Activated CD4-positive, alpha-beta T cell treated with anti-CD3 and anti-CD28 coated beads for 48 hours (primary cell): ENCODE measurements at regions not wholly inside any gene's neighbourhood (a gene's known extent, or its start where the extent isn't known, plus 50 kb on each side); places are given as distances from the start of the nearest gene placed in this dataset.
"Not testable (repeated sequence)": the region's sequence is repeated elsewhere in the genome, so short reads cannot be mapped to it uniquely, and the experiment has no call there.

ENCODE experiments used
- DNase-seq: peaks from one replicate; pipeline ENCODE4 v3.0.0-alpha.2; 2020

DNA sequence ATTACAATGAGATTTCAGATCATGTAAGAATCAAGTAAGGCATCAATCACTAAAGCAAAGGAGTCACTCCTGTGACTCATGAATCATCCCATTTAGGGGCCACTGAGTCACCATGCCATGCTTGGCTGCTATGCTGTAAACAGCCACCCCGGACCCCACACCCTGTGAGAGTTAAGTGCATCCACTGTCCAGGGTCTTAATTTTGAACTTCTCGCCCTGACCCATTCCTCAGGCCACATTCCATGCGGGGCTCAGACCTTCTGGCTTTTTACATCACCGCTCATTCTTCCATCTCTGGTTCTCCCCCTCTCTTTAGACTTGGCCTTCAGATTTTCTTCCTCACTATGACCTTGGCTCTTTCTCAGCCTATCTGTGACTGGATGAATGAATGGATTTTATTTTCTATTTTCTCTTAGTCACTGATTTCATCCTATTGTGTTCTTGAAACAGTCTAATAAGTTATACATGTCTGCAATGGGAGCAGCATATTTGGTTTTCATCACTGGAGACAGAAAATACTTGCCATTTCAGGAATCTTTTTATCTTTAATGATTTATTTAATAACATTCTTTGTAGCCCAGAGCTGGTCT lies 239.6 kb downstream of the SKIDA1 start:
- DNase-seq, result peak; percentile 7

DNA sequence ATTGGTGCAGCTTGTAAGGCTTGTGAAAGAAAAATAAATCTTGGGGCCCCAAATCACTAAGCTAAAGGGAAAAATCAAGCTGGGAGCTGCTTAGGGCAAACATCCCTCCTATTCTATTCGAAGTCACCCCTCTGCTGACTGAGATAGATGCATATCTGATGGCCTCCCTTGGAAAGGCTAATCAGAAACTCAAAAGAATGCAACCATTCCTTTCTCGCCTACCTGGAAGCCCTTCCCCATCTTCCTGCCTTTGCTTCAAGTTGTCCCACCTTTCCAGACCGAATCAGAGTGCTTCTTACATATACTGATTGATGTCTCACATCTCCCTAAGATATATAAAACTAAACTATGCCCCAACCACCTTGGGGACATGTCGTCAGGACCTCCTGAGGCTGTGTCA lies 240.3 kb downstream of the SKIDA1 start:
- DNase-seq, result no peak

DNA sequence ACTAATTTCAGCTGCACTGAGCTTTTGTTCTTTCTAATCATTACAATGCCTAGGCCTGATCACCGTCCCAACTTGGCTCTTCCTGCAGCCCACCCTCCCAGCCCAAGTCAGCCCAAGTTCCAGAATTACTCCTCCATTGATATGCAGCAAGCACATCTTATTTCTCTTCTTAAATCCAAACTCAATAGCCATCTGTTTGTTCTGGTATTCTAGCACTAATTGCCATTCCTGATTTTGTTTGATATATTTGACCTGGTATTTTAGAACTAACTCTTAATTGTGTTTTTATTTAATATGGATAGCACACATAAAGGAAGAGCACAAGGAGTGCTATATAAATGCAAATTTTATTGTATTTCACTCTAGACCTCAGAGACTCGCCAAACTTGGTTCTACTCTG lies 241.2 kb downstream of the SKIDA1 start:
- no peak for DNase-seq

DNA sequence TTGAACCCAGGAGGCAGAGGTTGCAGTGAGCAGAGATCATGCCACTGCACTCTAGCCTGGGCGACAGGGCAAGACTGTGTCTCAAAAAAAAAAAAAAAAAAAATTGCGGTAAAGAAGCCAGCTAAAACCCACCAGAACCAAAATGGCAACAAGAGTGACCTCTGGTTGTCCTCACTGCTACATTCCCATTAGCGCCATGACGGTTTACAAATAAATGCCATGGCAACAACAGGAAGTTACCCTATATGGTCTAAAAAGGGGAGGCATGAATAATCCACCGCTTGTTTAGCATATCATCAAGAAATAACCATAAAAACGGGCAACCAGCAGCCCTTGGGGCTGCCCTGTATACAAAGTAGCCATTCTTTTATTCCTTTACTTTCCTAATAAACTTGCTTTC lies 242.4 kb downstream of the SKIDA1 start:
- DNase-seq, result not testable (repeated sequence)

DNA sequence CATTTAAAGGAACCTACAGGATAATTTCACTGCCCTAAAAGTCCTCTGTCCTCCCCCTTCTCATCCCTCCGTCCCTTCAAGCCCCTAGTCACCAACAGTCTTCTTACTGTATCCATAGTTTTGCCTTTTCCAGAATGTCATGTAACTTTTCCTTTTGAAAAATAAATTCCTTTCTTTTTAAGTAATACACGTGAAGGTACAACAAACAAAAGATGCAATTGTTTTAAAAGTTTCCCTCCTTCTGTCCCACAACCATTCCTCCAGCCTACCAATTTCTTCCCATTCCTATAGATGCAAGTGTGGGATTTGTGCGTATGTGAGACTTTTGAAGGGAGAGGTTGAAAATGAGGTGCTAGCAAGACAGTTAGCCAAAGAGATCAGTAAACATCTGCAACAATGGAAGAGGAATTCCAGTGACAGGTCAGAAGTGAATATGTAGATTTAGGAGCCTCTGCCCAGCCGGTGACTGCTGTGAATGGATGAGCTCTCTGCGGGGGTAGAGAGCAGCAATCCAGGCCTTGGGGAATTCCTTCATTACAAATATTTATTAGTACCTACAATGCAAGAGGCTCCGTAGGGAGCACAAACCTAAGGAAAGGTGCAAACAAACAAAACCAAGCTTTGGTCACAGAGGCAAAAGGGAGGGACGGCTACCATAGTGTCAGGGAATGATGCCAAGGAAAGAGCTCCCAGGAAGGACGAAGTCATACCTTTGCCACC lies 243.6 kb downstream of the SKIDA1 start:
- DNase-seq, result no peak

DNA sequence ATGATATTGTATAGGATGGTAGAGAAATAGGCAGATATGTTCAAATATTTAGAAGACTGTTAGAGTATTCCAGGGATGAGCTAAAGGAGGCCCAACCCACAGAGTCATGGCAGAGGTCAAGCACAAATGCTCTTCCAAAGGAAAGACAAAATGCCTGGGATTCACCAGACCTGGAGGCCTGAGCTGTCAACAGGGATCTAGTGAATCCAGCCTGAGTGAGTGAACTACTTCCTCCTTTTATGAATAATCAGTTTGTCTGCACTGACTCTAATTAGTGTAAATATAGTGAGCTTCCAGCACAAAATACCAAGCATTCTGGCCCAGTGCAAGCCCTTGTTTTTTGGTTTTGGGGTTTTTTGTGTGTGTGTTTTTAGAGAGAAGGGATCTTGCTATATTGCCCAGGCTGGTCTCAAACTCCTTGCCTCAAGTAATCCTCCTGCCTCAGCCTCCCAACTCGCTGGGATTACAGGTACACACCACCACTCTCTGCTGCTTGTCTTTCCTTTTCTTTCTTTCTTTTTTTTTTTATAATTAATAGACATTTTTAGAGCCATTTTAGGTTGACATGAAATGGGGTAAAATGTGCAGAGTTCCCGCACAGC lies 244.4 kb downstream of the SKIDA1 start:
- no peak for DNase-seq

DNA sequence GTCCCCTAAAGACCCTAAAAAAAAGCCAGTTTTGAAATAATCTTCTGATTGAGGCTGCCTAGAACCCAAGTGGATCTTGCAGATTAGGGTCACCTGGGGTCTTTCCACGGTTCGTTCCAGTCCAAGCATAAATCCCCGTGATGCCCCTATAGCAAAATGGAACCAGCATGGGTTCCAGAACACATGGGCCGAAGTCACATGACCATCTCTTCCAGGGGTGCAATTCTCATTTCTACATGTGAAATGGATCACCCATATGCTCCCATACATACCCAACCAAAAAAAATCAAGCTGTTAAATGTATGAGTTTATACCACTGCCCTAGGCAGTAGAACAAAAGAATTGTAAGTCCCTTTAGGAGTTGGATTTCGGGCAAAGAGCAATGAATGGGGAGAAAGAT lies 245.4 kb downstream of the SKIDA1 start:
- no peak for DNase-seq

DNA sequence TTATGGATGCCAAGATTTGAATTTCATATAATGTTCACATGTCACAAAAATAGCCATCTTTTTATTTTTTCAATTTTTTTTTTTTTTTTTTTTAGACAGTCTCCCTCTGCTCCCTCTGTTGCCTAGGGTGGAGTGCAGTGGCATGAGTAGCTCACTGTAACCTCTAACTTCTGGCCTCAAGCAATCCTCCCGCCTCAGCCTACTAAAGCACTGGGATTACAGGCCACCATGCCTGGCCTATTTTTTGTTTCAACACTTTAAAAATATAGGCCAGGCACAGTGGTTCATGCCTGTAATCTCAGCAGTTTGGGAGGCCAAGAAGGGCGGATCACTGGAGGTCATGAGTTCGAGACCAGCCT lies 246.3 kb downstream of the SKIDA1 start:
- DNase-seq, result no peak

DNA sequence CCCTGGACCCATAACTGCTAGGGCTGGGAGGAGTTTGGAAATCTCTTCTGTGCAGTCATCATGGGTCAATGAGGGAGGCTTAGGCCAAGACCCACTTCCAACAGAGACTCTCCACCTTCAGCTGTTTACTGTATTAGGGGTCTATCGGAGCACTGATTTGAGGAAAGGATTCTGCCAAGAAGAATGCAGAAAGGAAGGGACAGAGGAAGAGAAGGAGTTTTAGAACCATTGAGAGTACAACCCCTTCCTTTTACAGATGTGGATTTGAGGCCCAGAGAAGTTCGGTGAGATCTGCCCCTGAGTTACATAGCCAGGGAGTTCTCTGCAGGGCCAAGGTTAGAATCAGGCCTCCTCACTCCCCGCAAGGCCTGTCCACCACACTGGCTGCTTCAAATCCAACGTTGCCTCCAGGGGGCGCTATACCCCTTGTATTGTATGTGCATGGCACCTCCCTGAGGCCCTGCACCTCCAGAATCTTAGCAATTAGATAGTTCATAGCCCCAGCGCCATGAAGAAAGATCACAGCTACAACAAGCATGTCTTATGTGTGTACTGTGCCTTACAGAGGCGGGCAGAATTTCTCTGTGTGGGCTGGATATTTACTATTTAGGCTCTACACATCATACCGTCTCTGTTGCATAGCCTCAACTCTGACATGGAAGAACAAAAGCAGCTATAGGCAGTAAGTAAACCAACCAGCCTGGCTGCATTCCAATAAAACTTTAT lies 246.8 kb downstream of the SKIDA1 start:
- DNase-seq, result peak; percentile 92

DNA sequence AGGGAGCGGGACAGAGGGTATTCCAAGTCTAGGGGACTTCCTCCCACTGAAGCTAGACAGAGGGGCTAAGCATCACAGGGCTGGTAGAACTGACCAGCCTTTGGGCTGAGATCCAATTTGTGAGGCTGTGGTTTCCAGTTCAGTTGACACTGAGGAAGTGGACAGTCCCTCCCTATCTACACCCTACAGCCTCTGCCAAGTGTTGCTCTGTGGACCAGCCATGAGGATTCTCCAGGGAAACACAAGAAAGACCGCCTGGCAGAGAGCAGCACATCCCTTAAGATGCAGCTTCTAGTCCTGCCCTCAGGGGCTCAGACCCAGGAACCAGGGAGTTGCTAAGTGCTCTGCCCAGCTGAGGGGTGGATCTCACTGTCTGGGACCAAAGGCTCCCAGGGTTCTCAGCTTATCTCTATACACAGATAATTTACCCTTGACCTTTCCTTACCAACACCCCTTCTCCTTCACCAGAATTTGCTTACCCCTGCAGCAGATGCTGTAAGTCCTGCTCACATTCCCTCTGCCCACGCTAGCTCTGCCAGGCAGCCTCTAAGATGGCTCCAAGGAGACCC lies 252.0 kb downstream of the SKIDA1 start:
- no peak for DNase-seq

DNA sequence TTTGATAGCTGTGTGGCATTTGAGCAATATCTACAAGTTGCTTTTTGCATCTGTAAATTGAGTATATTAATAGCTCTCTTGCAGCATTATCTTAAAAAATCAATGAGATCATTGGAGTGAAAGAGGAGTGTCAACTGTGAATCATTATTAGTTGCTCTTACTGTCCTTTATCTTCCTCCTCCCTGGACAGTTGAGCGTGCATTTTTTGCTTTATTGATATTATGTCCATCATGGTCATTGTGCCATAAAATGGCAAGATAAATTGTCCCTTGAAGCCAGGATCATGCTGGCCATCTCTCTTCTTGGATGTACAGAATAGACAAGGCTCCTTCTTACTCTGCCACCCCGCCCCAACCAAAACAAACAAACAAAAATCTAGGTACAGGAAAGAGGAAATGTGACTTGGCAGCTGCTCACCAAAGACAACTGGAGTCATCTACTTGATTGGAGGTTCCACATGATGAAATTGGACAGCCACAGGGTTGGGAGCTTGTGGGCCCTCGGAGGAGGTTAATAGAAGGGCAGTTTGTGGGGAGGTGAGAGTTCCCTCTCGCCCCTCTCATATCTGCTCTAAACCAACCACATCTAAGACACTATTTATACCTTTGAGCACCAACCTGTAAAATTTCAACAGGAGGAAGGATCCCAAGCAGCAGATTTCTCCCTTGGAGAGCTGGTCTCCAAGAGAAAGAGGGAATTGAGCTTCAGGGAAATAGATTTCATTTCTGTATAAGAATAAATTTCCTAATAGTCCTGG lies 252.7 kb downstream of the SKIDA1 start:
- no peak for DNase-seq

DNA sequence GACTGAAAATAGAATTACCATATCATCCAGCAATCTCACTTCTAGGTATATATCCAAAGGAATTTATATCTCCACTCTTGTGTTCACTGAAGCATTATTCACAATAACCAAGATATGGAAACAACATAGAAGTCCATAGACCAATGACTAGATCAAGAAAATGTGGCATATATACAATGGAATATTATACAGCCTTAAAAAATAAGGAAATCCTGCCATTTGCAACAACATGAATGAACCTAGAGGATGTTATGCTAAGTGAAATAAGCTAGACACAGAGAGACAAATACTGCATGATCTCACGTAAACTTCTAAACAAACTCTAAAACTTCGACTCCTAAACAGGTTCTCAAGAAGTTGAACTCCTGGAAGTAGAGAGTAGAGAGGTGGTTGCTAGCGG lies 254.5 kb downstream of the SKIDA1 start:
- DNase-seq, result no peak

DNA sequence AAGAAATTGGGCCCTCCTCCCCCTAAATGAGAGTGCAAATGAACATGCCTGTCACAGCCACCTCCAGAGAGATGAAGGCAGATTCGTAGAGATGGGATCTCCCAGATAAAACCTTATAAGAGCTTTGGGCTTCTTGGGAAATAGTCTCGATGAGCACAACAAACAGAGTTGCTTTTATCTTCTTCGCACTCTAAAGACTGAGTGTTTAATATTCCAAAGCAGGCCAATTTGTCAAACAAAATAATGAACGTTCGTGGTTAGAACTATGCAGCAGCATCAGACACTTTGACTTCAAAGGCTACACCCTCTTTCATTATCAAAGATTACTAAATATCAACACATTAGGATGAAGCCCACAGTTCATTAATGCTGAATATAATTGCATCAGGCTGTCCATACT lies 256.2 kb downstream of the SKIDA1 start:
- DNase-seq, result no peak

DNA sequence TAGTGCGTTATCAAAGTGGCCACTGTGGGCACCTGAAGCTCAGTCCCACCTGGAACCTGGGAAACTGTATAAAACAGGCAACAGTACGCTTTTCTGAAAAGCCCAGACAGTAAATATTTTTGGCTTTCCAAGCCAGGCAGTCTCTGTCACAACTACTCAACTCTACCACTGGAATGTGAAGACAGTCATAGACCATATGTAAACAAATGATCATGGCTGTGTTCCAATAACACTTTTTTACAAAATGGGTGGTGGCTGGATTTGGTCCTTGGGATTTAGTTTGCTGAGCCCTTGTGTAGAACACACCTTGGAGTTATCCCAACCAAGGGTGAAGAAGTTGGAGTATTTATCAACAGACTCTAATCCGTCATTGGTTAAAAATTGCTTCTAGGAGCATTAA lies 259.9 kb downstream of the SKIDA1 start:
- DNase-seq, result no peak

DNA sequence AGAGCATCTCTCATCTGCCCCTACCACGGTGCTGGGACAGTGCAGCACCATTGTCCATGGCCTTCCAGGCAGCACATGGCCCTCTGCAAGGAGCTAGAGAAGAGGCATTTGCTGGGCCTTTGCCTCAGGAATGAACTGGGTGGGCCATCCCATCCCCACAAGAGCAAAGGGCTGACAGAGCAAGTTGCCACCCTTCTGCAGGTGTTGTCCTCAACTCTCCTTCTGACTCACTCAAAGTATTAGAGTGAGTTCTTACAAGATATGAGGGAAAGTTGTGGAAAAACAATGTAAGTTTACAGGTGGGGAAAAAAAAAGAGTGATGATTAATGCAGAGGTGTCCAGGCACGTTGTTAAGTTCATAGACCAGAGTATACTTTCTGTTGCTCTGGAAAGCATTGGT lies 261.2 kb downstream of the SKIDA1 start:
- DNase-seq, result no peak

DNA sequence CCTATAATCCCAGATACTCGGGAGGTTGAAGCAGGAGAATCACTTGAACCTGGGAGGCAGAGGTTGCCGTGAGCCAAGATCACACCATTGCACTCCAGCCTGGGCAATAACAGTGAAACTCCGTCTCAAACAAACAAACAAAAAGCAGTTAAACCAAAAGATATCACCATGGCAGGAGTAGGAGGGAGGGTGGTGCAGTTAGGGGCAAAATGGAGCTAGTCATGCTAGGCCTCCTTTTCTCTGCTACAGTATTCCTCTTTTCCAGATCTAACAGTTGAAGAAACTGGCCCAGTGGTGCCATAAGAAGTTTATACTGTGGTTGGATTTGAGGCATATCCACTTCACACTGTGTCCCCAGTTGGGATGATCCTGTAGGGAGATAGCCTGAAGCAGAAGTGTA lies 261.6 kb downstream of the SKIDA1 start:
- no peak for DNase-seq

DNA sequence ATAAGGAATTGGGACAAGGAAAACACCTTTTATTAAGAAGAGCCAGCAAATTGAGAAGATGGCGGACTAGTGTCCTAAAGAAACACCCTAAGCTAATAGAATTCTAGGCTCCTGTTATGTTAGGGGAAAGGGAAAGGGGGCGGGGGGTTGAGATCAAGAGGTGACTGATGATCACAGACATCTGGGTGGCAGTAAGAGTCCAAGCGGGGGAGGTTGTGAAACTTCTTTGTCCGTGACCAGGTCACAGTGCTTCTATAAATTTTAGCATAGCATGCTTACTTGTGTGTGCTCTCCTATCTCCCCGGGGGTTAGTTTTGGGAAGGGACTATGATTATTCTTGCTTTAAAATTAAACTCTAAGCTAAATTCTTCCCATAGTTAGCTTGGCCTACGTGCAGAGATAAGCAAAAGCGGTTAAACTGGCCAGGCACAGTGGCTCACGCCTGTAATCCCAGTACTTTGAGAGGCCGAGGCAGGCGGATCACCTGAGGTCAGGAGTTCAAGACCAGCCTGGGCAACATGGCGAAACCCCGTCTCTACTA lies 262.1 kb downstream of the SKIDA1 start:
- no peak for DNase-seq

DNA sequence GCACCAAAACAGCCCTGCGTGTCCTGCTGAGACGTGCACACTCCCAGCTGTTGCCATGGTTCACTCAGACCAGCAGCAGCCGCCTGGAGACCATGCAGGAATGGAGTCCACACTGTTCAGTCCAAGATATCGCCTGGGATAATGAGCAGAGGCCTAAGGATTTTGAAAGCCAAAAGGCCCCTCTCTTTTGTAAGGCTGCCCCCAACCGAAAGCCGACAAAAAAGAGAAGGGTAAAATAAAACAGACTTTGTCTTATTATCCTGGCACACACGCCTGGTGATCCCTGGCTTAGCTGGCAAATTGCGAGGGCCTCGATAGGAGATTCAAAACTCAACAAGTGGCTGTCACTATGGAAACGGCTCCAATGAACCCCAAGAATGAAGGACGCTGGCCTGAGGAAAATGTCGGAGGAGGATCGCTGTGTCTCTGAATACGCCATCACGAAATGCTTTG lies 263.6 kb downstream of the SKIDA1 start:
- no peak for DNase-seq

DNA sequence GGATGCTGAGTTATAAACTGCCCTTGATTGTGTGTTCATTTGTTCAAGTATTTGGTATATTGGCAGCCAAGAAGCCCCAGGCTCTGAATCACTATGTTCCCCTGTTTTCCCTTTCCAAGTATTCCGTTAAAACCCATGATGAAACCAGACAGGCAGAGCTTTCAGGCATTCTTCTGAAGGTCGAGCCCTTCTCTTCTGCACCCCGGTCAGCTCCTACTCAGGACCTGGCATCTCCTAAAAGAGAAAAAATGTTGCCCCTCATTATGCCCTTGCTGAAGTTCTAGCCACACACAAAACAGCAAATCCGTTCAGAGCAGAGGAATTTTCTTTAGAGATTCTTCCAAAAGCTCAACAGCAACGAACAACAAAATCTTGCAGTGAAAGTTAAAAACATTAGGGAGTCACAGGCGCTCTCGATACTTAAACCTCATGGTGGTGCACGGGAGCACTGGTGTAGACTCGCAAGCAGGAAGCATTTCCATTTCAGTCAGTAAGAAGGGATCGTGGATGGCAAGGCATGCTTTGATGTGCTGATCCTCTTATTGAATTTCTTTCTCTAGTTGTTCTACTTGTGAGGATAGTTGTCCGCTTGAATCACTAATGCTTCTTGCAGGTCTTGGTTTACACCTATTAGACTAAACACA lies 264.9 kb downstream of the SKIDA1 start:
- DNase-seq, result no peak

DNA sequence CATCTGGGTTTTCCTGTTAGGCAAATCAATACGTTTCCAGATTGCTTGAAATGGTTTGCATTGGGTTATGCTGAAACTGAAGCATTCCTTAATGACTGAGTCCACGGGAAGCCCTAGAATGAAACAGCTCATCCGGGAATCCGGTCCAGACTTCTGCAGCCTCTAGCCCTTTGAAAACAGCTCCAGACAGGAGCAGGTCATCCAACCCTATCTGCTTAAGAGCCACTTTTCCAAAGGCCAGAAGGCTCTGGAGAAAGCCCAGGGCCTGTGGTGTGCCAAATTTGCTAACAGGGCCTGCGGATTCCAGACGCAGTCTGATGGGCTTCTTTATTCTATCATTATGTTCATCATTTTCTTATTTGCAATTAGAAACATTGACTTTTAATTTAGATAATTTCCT lies 265.4 kb downstream of the SKIDA1 start:
- no peak for DNase-seq

DNA sequence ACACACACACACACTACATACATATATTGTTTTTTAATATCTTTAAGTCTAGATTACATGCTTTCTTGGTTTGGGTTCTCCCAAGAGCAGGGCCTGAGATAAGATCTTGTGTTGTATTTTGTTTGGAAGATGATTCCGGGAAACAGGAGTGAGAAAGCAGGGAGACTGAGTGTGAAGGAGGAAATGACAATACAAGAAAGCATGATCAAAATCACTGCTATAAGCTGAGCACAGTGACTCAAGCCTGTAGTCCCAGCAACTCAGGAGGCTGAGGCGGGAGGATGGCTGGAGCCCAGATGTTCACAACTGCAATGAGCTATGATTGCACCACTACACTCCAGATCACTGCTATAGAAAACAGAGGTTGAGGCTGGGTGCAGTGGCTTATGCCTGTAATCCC lies 267.6 kb downstream of the SKIDA1 start:
- DNase-seq, result no peak

DNA sequence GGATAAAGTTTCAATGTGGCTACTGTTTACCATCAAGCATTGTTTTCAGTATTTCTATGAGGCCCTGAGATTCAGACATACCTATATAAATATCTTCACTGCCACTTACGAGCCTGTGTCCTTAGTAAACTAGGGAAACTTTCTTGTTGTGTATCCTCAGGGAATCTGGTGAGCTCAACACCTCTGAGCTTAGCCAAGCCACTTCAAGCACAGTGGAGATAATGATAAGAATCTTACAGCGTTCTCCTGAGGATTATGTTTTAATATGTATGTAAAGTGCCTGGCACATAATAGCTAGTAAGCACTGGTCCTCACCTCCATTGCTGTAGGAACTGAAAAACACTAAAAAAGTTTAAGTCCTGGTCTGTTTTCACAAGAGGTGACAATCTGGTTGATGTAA lies 268.3 kb downstream of the SKIDA1 start:
- DNase-seq, result no peak
